ENCODE measurements at regions not wholly inside any gene's neighbourhood (a gene's known extent, or its start where the extent isn't known, plus 50 kb on each side); places are given as distances from the start of the nearest gene placed in this dataset.
"Not testable (repeated sequence)": the region's sequence is repeated elsewhere in the genome, so short reads cannot be mapped to it uniquely, and the experiment has no call there.

DNA sequence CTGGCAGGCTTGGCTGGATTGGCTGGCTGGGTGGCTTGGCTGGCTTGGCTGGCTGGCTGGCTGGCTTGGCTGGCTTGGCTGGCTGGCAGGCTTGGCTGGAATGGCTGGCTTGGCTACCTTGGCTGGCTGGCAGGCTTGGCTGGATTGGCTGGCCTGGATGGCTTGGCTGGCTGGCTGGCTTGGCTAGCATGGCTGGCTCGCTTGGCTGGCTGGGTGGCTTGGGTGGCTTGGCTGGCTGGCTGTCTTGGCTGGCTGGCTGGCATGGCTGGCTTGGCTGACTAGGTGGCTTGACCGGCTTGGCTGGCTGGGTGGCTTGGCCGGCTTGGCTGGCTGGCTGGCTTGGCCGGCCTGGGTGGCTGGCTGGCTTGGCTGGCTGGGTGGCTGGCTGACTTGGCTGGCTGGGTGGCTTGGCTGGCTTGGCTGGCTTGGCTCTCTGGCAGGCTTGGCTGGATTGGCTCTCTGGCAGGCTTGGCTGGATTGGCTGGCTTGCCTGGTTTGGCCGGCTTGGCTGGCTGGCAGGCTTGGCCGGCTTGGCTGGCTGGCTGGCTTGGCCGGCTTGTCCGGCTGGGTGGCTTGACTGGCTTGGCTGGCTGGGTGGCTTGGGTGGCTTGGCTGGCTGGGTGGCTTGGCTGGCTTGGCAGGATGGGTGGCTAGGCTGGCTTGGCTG lies 440.9 kb downstream of the GOLGA6L6 start:
- DNase-seq (ENCODE audit: low read depth, low spot score), result not testable (repeated sequence)

GRCh38 chr15:20095699-20096303 lies 445.8 kb downstream of the GOLGA6L6 start:
- not testable (repeated sequence) for DNase-seq (ENCODE audit: low read depth, low spot score)

GRCh38 chr15:20089541-20089940 lies 452.1 kb downstream of the GOLGA6L6 start:
- DNase-seq (ENCODE audit: low read depth, low spot score), result not testable (repeated sequence)

- DNase-seq (ENCODE audit: low read depth, low spot score), result not testable (repeated sequence)
Observed at GRCh38 chr15:20084026-20084425, 457.6 kb downstream of the GOLGA6L6 start.

DNA sequence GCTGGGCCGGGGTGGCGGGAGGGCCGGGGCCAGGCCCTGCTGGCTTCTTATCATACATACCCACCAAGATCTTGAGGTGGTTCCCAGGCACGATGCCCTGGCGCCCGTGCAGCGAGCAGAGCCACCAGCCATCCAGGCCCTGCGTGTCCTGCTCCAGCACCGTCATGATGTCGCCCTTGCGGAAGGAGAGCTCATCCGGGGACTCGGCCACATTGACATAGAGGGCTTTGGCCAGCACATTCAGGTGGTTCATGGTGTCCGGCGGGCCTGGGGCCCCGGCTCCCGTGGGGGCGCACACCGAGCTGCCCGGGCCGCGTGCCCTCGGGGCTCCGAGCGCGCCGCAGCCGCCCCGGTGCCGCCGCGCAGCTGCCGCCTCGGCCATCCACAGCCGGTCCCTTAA lies 467.5 kb downstream of the GOLGA6L6 start:
- not testable (repeated sequence) for DNase-seq (ENCODE audit: low read depth, low spot score)

GRCh38 chr15:20069043-20069442 lies 472.6 kb downstream of the GOLGA6L6 start:
- DNase-seq (ENCODE audit: low read depth, low spot score), result not testable (repeated sequence)

DNA sequence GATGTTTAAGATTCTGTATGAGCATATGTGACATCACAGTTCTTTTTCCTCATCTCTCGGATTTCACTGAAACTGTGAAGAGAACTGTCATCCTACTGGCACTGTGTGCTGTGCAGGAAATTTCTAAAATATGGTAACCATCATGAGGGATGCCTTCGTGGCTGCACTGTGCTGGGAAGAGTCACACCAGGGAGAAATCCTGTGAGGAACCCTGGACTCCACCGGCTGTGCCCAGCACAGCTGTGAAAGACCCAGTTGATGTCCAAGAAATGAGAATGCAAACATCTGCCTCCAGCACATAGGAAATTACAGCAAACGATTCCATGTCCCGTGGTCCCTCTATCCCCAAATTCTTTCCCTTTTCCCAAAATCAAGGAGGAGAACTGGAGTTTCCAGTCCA lies 475.4 kb downstream of the GOLGA6L6 start:
- not testable (repeated sequence) for DNase-seq (ENCODE audit: low read depth, low spot score)

- not testable (repeated sequence) for DNase-seq (ENCODE audit: low read depth, low spot score)
Observed at GRCh38 chr15:20065508-20065907, 476.1 kb downstream of the GOLGA6L6 start.

DNA sequence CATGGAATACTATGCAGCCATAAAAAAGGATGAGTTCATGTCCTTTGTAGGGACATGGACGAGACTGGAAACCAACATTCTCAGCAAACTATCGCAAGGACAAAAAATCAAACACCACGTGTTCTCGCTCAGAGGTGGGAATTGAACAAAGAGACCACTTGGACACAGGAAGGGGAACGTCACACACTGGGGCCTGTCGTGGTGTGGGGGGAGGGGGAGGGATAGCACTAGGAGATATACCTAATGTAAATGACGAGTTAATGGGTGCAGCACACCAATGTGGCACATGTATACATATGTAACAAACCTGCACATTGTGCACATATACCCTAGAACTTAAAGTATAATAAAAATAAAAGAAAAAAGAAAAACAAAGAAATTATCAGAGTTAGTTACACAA lies 478.4 kb downstream of the GOLGA6L6 start:
- not testable (repeated sequence) for DNase-seq (ENCODE audit: low read depth, low spot score)

- DNase-seq (ENCODE audit: low read depth, low spot score), result not testable (repeated sequence)
Observed at GRCh38 chr15:20060838-20061237, 480.8 kb downstream of the GOLGA6L6 start.

DNA sequence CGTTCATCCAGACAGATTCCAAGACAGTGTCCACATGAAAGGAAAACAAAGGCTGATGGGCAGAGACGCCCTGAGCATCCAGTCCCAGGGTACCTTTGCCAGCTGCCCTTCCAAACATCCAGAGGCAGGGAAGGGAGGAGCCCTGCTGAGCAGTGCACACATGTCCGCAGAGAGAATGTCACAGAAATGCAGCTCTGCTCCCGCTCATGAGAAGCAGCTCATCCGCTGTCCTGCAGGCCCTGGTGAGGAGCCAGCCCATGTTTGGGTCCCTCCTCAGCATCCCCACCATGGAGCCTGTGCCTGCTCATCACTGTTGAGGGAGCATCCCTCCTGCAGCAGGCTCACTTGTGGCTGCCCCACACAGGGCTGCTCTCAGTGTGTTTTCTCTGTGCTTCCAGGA lies 484.7 kb downstream of the GOLGA6L6 start:
- not testable (repeated sequence) for DNase-seq (ENCODE audit: low read depth, low spot score)

DNA sequence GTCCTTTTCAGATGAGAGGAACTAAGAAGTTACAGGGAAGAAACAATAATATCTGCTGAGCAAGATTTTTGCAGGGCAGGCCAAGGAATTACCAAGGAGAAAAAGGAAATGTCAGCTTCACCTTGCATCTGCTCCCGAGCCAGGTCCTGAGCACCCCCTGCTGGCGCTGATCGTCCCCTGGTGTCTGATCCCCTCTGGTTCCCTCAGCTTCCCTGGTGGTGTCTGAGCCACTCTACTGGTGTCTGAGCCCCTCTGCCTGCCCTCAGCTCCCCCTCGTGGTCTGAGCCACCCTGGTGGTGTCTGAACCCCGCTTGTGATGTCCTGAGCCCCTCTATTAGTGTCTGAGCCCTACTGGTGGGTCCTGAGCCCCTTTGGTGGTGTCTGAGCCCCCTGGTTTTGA lies 485.7 kb downstream of the GOLGA6L6 start:
- DNase-seq (ENCODE audit: low read depth, low spot score), result not testable (repeated sequence)

DNA sequence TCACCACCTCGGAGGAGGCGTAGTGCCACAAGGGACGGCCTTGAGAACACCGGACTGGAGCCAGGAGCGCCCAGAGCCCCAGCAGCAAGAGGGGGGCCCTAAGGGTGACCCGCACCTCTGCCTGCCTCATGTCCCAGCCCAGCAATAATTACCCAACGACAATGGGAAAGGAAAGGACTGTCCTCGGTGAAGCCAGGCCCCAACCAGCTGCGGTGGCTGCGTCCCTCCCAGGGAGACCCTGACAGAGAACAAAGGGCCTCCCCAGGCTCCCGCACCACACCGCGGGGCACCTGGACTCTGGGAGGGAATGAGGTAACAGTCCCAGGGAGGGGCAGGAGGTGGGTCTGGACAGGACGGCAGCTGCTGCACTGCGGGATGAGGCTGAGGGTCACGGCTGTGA lies 493.4 kb downstream of the GOLGA6L6 start:
- not testable (repeated sequence) for DNase-seq (ENCODE audit: low read depth, low spot score)

DNA sequence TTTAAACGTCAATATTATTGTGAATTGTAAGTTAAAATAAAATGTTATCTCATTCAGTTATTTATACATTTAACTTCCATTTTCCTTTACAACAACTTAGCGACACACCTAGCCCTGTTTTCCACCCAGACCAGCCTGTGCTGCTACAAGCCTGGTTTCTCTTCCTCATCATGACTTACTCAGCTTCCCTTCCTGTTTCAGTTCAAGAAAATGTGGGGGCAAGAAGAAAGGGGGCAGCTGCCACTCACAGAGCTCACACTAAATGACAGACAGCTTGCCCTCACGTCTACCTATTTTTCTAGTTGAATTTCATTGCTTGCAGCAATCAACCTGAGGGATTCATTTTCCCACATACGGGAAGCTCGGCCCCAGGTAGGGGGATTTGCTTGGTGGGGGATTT lies 496.4 kb downstream of the GOLGA6L6 start:
- not testable (repeated sequence) for DNase-seq (ENCODE audit: low read depth, low spot score)

DNA sequence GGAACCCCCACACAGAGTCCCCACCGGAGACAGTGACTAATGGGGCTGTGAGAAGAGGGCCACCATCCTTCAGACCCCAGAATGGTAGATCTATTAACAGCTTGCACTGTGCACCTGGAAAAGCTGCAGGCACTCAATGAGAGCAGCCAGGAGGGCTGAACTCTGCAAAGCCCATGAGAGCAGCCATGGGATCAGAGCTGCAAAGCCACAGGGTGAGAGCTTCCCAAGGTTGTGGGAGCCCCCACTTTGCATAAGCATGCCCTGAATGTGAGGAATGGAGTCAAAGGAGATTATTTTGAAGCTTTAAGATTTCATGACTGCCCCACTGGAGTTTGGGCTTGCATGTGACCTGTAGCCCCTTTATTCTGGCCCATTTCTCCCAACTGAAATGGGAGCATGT lies 500.9 kb downstream of the GOLGA6L6 start:
- not testable (repeated sequence) for DNase-seq (ENCODE audit: low read depth, low spot score)

GRCh38 chr15:20025040-20025439 lies 516.6 kb downstream of the GOLGA6L6 start:
- DNase-seq (ENCODE audit: low read depth, low spot score), result not testable (repeated sequence)

GRCh38 chr15:20022349-20022748 lies 519.3 kb downstream of the GOLGA6L6 start:
- not testable (repeated sequence) for DNase-seq (ENCODE audit: low read depth, low spot score)

GRCh38 chr15:20021351-20021750 lies 520.2 kb downstream of the GOLGA6L6 start:
- not testable (repeated sequence) for DNase-seq (ENCODE audit: low read depth, low spot score)

DNA sequence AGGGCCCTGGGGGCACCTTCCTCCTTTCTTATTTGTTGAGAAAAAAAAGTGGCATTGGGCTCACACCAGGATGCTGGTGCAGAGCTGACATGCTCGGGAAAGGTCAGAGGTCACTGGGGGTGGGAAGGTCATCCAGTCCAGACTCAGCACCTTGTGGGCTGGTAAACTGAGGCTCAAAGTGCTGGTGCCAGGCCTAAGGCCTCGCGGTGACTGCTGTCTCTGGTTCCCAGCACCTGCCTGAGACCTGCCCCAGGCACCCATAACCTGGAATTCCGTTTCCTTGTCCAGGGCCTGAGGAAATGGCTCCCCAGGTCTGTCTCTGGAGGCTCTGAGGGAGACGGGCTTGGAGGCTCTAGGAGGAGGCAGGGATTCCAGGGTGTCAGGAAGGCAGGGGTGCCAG lies 521.0 kb downstream of the GOLGA6L6 start:
- not testable (repeated sequence) for DNase-seq (ENCODE audit: low read depth, low spot score)

DNA sequence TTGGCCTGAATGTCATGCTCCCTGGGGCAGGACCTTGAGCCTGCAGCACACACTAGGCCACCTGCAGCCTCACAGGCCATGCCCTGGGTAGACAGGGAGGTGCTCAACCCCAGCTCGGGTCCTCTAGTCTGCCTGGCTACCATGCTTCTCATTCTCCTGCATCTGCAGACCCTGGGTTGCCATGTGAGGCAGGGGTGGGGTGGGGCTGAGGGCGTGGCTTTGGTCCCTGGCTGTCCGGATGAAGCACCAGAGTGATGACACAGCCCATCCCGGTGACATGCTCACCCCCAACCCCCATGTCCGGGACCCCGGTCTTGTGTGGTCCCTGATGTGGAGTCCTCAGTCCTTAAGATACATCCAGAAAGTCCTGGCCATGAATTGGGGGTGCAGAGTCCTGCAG lies 521.8 kb downstream of the GOLGA6L6 start:
- not testable (repeated sequence) for DNase-seq (ENCODE audit: low read depth, low spot score)

DNA sequence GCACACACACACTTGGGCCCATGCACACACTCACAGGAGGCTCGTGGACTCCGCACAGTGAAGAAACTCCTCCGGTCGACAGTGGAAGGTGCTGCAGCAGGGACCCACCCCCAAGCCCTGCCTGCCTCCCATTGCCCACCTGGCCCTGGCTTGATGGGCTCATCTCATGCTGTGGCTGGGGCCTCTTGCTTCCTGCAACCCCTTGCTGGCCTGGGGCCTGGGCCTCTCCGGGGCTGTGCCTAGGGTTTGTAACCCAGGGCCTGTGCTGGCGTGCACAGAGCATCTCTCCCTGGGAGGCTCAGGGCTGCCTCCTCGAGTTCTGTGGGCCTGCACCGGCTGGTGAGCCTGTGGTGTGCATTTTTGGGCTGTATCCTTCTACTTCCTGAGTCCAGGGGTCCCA lies 524.0 kb downstream of the GOLGA6L6 start:
- not testable (repeated sequence) for DNase-seq (ENCODE audit: low read depth, low spot score)

GRCh38 chr15:20016941-20017340 lies 524.7 kb downstream of the GOLGA6L6 start:
- not testable (repeated sequence) for DNase-seq (ENCODE audit: low read depth, low spot score)

GRCh38 chr15:20012837-20013236 lies 528.8 kb downstream of the GOLGA6L6 start:
- not testable (repeated sequence) for DNase-seq (ENCODE audit: low read depth, low spot score)
